Neuronal stem cell (in vitro differentiated cells): ENCODE measurements at regions not wholly inside any gene's neighbourhood (a gene's known extent, or its start where the extent isn't known, plus 50 kb on each side); places are given as distances from the start of the nearest gene placed in this dataset.
A peak's percentile ranks its signal among the peaks of the same experiment; 100 is the strongest.

Experiments used
- DNase-seq: peaks from one replicate; pipeline ENCODE4 v3.0.0-alpha.2; 2013; ENCODE audit warnings: low spot score
- H2AFZ ChIP-seq: one replicate; pipeline ENCODE4 v1.6.1; 2013; ENCODE audit warnings: mild to moderate bottlenecking, low read length, inconsistent platforms
- H2AK5ac ChIP-seq: 2 replicates; pipeline ENCODE4 v1.6.1; 2013; ENCODE audit warnings: low read depth, mild to moderate bottlenecking, inconsistent platforms, low read length, moderate library complexity, mixed read lengths
- H2BK120ac ChIP-seq: 2 replicates; pipeline ENCODE4 v1.6.1; 2013; ENCODE audit warnings: low read depth, mild to moderate bottlenecking, inconsistent platforms, low read length, moderate library complexity, mixed read lengths
- H2BK12ac ChIP-seq: one replicate; pipeline ENCODE4 v1.6.1; 2013; ENCODE audit warnings: low read length, inconsistent platforms
- H2BK15ac ChIP-seq: 2 replicates; pipeline ENCODE4 v1.6.1; 2013; ENCODE audit warnings: mild to moderate bottlenecking, low read length, inconsistent platforms, mixed read lengths
- H2BK5ac ChIP-seq: one replicate; pipeline ENCODE4 v1.6.1; 2013; ENCODE audit warnings: inconsistent platforms, mild to moderate bottlenecking, low read length, moderate library complexity
- H3K14ac ChIP-seq: one replicate; pipeline ENCODE4 v1.6.1; 2013; ENCODE audit warnings: low read length, inconsistent platforms
- H3K18ac ChIP-seq: 2 replicates; pipeline ENCODE4 v1.6.1; 2013; ENCODE audit warnings: low read length, inconsistent platforms
- H3K23ac ChIP-seq: 2 replicates; pipeline ENCODE4 v1.6.1; 2013; ENCODE audit warnings: low read depth, mild to moderate bottlenecking, mixed read lengths, low read length, inconsistent platforms; ENCODE audit not compliant: poor library complexity
- H3K27ac ChIP-seq: replicated peaks from 3 replicates; pipeline ENCODE4 v1.5.1; 2013; ENCODE audit warnings: low read length, inconsistent platforms
- H3K27me3 ChIP-seq, 3 experiments: 2 replicates each; pipeline ENCODE4 v1.6.1; 2013; ENCODE audit warnings: low read length in 3 of 3, mild to moderate bottlenecking in 2 of 3, inconsistent platforms in 1 of 3, low read depth in 1 of 3, mixed read lengths in 1 of 3, moderate library complexity in 1 of 3; ENCODE audit not compliant: control insufficient read depth in 3 of 3, insufficient read depth in 3 of 3
- H3K36me3 ChIP-seq, 2 donors: replicated peaks in 1 of 2; 2 replicates each; pipeline ENCODE4 v1.6.1; 2013; ENCODE audit warnings: low read length in 2 of 2; ENCODE audit not compliant: control insufficient read depth in 2 of 2, insufficient read depth in 2 of 2
- H3K4ac ChIP-seq: 2 replicates; pipeline ENCODE4 v1.6.1; 2013; ENCODE audit warnings: inconsistent platforms, mild to moderate bottlenecking, low read length, moderate library complexity
- H3K4me1 ChIP-seq, 2 donors: 1 replicate in 1 of 2; 2 replicates in 1 of 2; pipeline ENCODE4 v1.6.1; 2013; ENCODE audit warnings: low read length in 2 of 2, low read depth in 1 of 2; ENCODE audit not compliant: control insufficient read depth in 2 of 2, insufficient read depth in 1 of 2
- H3K4me2 ChIP-seq: one replicate; pipeline ENCODE4 v1.6.1; 2013; ENCODE audit warnings: mild to moderate bottlenecking, low read length, inconsistent platforms; ENCODE audit not compliant: insufficient read depth, poor library complexity, severe bottlenecking
- H3K4me3 ChIP-seq, 2 donors: 2 replicates each; pipeline ENCODE4 v1.5.1; 2013; ENCODE audit warnings: low read length in 2 of 2, mild to moderate bottlenecking in 2 of 2, inconsistent platforms in 1 of 2, moderate library complexity in 1 of 2
- H3K79me1 ChIP-seq: one replicate; pipeline ENCODE4 v1.6.1; 2013; ENCODE audit warnings: low read depth, mild to moderate bottlenecking, inconsistent platforms, low read length, moderate library complexity
- H3K9ac ChIP-seq: one replicate; pipeline ENCODE4 v1.6.1; 2013; ENCODE audit warnings: mild to moderate bottlenecking, low read depth, low read length, inconsistent platforms; ENCODE audit not compliant: poor library complexity
- H3K9me3 ChIP-seq, 2 donors: replicated peaks in 1 of 2; 2 replicates each; pipeline versions ENCODE3 to v1.6.1; 2013; ENCODE audit warnings: low read length in 2 of 2, mild to moderate bottlenecking in 2 of 2, inconsistent platforms in 1 of 2, low read depth in 1 of 2, mixed read lengths in 1 of 2, moderate library complexity in 1 of 2; ENCODE audit not compliant: control insufficient read depth in 2 of 2, insufficient read depth in 1 of 2
- H4K8ac ChIP-seq: one replicate; pipeline ENCODE4 v1.6.1; 2013; ENCODE audit warnings: low read depth, mild to moderate bottlenecking, inconsistent platforms, low read length, moderate library complexity
- H4K91ac ChIP-seq: one replicate; pipeline ENCODE4 v1.6.1; 2013; ENCODE audit warnings: low read length, low read depth, mild to moderate bottlenecking, inconsistent platforms; ENCODE audit not compliant: poor library complexity
- WGBS, 2 donors: extraction: QIAGEN DNeasy Blood & Tissue Kit; methylation state at CpG; one replicate each; pipeline ENCODE4 v1.1.7; 2013; ENCODE audit warnings: missing lambda C conversion rate in 2 of 2, mixed read lengths in 1 of 2; ENCODE audit not compliant: insufficient read length in 2 of 2, insufficient replicate concordance in 1 of 2; ENCODE audit errors: extremely low coverage in 2 of 2; 5-methylcytosine and 5-hydroxymethylcytosine counted together

GRCh38 chr10:91684841-91685240 is 52.0 kb upstream of the PPP1R3C start:
- H2BK12ac ChIP-seq: no peak overlapping the region
- H3K27me3 ChIP-seq: no peaks in the 10 kb centered on the region
- no peak overlapping the region for H3K4ac ChIP-seq
- no peak overlapping the region for H3K4me2 ChIP-seq
- no peak overlapping the region for H3K27ac ChIP-seq
- DNase-seq: no peak
- H2BK5ac ChIP-seq: no peak overlapping the region
- no peaks in the 10 kb centered on the region for H3K79me1 ChIP-seq
- no peaks in the 10 kb centered on the region for H3K9me3 ChIP-seq
- no peak overlapping the region for H3K23ac ChIP-seq
- H3K18ac ChIP-seq: no peak overlapping the region
- H3K4me3 ChIP-seq: no peak overlapping the region
- peaks cover 0 to 13% of the 10 kb centered on the region in 2 donors for H3K4me1 ChIP-seq
- H3K36me3 ChIP-seq: no peaks in the 10 kb centered on the region
- H2BK120ac ChIP-seq: no peak overlapping the region
- H4K91ac ChIP-seq: no peak overlapping the region
- H2AFZ ChIP-seq: no peak overlapping the region
- no peak overlapping the region for H2AK5ac ChIP-seq
- no peak overlapping the region for H2BK15ac ChIP-seq
- no CpG with 5 or more reads among the region's 2 CpGs for WGBS, 2 donors
- no peak overlapping the region for H3K14ac ChIP-seq
- H3K9ac ChIP-seq: no peak overlapping the region
- H4K8ac ChIP-seq: no peak overlapping the region

DNA sequence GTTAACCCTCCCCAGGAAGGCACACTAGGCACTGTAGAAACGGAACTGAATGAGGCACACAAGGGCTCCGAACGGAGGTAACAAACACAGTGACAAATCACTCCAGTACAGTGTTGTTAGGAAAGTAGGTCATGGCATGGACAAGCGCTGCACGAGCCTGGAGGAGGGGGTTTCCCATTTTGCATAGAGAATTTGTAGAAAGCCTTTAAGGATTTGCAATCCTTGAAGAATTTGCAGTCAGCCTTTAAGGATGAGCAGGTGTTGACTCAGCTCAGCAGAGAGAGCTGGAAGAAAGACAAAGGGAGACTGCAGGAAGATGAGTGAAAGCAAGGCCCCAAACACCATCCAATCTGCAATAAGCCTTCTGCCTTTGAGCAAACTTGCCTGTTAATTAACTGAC is 51.1 kb upstream of the PPP1R3C start:
- H2BK15ac ChIP-seq: no peak overlapping the region
- H3K18ac ChIP-seq: no peak overlapping the region
- H2BK5ac ChIP-seq: no peak overlapping the region
- no peak for DNase-seq
- H2AFZ ChIP-seq: no peak overlapping the region
- H4K8ac ChIP-seq: no peak overlapping the region
- H3K27me3 ChIP-seq: no peaks in the 10 kb centered on the region
- H3K79me1 ChIP-seq: no peaks in the 10 kb centered on the region
- no peak overlapping the region for H2AK5ac ChIP-seq
- H4K91ac ChIP-seq: no peak overlapping the region
- no peak overlapping the region for H3K4ac ChIP-seq
- no peak overlapping the region for H3K14ac ChIP-seq
- no peak overlapping the region for H3K23ac ChIP-seq
- H3K36me3 ChIP-seq: no peaks in the 10 kb centered on the region
- no peaks in the 10 kb centered on the region for H3K9me3 ChIP-seq
- no peak overlapping the region for H3K4me3 ChIP-seq
- H3K9ac ChIP-seq: no peak overlapping the region
- no peak overlapping the region for H3K4me2 ChIP-seq
- H2BK120ac ChIP-seq: no peak overlapping the region
- H3K27ac ChIP-seq: peak overlapping the region; percentile 15
- H3K4me1 ChIP-seq: peaks cover 0 to 12% of the 10 kb centered on the region in 2 donors
- no CpG with 5 or more reads among the region's 5 CpGs for WGBS, 2 donors
- no peak overlapping the region for H2BK12ac ChIP-seq

- Histone ChIP-seq H3K36me3 (no peaks in the 10 kb centered on the region), H2AK5ac (no peak overlapping the region), H4K91ac (no peak overlapping the region), H3K4me1 (peaks cover 0 to 12% of the 10 kb centered on the region in 2 donors), H2BK120ac (no peak overlapping the region), H3K18ac (no peak overlapping the region), H2AFZ (no peak overlapping the region), H3K23ac (no peak overlapping the region), H2BK15ac (no peak overlapping the region), H3K27ac (no peak overlapping the region), H3K4me2 (no peak overlapping the region), H3K9ac (no peak overlapping the region), H2BK5ac (no peak overlapping the region), H2BK12ac (no peak overlapping the region), H3K79me1 (no peaks in the 10 kb centered on the region), H3K27me3 (no peaks in the 10 kb centered on the region), H3K9me3 (no peaks in the 10 kb centered on the region), H3K4ac (no peak overlapping the region), H4K8ac (no peak overlapping the region), H3K14ac (no peak overlapping the region), H3K4me3 (no peak overlapping the region)
- no peak for DNase-seq
- WGBS, 2 donors: no CpG with 5 or more reads among the region's 1 CpG
These were observed 50.0 kb upstream of the PPP1R3C start for GRCh38 chr10:91682912-91683311.
